ENCODE measurements at regions not wholly inside any gene's neighbourhood (a gene's known extent, or its start where the extent isn't known, plus 50 kb on each side); places are given as distances from the start of the nearest gene placed in this dataset.

DNA sequence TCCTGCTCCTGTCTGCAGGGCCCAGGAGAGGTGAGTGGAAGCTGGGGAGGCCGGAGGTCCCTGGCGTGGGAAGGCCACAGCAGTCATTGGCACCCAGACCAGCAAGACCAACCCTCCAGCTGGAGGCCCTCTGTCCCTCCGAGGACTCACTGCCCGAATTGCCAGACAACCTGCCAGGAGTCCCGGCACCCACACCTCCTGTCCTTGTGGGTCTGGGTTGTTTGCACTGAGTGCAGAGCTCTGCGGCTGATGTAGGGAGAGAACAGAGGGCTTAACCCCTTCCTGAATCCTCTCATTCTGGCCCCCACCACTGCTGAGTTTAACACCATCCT lies 204.9 kb downstream of the KIF26A start:
- no CpG with 5 or more reads among the region's 6 CpGs for WGBS (ENCODE audit: insufficient coverage)
- DNase-seq, result no peak
- Histone ChIP-seq H3K27ac (ENCODE audit: low read length) (no peak overlapping the region), H3K9me3 (replicated peaks; ENCODE audit: control insufficient read depth, low read depth, low read length) (peaks cover 4% of the 10 kb centered on the region), H3K36me3 (ENCODE audit: control insufficient read depth, insufficient read depth, low read length) (no peaks in the 10 kb centered on the region), H3K4me1 (ENCODE audit: control insufficient read depth, insufficient read depth, low read length) (peaks cover 8% of the 10 kb centered on the region), H3K4me3 (ENCODE audit: low read length) (no peak overlapping the region), H3K27me3 (ENCODE audit: control insufficient read depth, insufficient read depth, low read length) (peaks cover 4% of the 10 kb centered on the region)

DNA sequence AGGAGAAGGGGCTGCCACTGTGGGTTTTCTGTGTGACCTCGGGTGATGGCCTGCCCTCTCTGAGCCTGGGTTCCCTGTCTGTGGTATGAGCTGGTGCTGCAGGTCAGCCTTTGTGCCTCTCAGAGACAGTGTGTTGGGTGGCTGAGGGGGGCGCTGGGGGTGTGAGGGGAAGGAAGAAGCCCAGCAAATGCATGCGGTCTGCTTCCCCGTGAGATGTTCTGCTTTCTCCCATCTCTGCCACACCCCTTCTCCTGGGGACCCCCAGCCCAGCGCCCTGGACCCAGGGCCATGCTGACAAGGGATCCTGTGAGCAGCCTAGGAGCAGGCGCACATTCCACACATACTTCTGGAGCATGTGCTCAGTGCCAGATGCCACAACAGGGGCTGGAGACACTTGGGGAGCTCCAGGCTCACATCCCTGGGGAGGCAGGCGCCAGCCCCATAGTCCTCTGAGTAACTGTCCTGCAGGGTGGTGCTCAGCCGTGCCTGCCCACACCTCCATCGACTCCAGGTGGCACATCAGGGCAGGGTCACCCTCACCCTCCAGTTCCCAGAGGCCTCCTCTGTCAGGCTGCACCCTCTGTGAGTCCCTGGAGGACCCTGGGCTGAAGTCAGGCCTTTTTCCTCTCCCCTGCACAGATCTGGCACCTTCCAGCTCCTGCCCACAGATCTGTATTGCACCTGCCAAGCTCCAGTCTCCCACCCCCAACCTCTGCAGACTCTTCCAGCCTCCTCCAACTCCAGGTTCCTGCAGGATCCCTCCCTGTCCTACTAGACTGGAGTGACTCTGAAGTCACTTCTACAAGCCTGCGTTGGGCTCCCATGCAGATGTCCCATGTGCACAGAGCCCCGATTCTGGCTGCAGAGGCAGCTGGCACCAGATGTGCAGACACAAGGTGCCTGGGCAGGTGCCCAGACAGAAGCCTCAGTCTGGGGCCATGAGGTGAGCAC lies 205.6 kb downstream of the KIF26A start:
- 58% methylated on average over 10 of the region's 11 CpGs for WGBS (ENCODE audit: insufficient coverage)
- H3K4me1 ChIP-seq (ENCODE audit: control insufficient read depth, insufficient read depth, low read length), result peaks cover 8% of the 10 kb centered on the region

DNA sequence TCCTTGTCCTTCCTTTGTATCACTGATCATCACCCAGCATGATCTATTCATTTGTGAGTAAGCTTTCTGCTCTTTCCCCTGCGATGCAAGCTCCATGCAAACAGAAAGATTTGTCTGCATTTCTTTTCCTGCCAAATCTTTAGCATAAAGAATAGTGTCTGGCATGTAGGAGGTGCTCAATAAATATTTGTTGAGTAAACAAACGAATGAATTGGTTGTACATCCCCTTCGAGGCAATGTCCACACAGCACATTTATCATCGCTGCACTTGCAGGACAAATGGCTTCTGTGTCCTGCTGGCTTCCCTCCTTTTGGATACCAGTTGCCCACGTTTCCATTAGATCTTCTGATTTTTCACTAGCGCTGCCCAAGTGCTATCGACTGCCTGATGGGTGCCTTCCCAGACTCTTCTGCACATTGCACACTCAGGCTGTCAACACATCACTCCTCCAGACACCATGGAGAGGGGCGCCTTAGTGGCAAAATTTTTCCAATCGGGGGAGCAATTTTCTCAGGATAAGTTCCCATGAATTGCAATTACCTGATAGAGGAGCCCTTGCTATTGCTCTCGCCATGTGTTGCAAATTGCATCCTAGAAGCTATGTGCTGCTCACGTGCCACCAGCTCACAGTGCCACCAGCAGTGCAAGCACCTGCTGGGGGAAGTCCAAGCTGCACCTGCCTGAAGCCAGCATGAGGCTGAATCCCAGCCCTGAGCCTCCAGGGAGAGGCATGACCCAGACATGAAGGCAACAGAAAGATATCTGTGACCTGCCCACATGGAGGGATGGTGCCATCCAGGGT lies 206.6 kb downstream of the KIF26A start:
- H3K4me1 ChIP-seq (ENCODE audit: control insufficient read depth, insufficient read depth, low read length), result peaks cover 13% of the 10 kb centered on the region
- H3K36me3 ChIP-seq (ENCODE audit: control insufficient read depth, insufficient read depth, low read length), result no peaks in the 10 kb centered on the region
- 73% methylated on average over 10 of the region's 11 CpGs for WGBS (ENCODE audit: insufficient coverage)
- no peak for DNase-seq
- H3K9me3 ChIP-seq (replicated peaks; ENCODE audit: control insufficient read depth, low read depth, low read length), result no peaks in the 10 kb centered on the region
- no peak overlapping the region for H3K4me3 ChIP-seq (ENCODE audit: low read length)
- peaks cover 4% of the 10 kb centered on the region for H3K27me3 ChIP-seq (ENCODE audit: control insufficient read depth, insufficient read depth, low read length)
- H3K27ac ChIP-seq (ENCODE audit: low read length), result no peak overlapping the region

More for the DNA sequence above, 205.6 kb downstream of the KIF26A start:
- H3K36me3 ChIP-seq (ENCODE audit: control insufficient read depth, insufficient read depth, low read length), result no peaks in the 10 kb centered on the region
- no peak overlapping the region for H3K4me3 ChIP-seq (ENCODE audit: low read length)
- no peak overlapping the region for H3K27ac ChIP-seq (ENCODE audit: low read length)
- peaks cover 4% of the 10 kb centered on the region for H3K27me3 ChIP-seq (ENCODE audit: control insufficient read depth, insufficient read depth, low read length)
- H3K9me3 ChIP-seq (replicated peaks; ENCODE audit: control insufficient read depth, low read depth, low read length), result no peaks in the 10 kb centered on the region
- no peak for DNase-seq

DNA sequence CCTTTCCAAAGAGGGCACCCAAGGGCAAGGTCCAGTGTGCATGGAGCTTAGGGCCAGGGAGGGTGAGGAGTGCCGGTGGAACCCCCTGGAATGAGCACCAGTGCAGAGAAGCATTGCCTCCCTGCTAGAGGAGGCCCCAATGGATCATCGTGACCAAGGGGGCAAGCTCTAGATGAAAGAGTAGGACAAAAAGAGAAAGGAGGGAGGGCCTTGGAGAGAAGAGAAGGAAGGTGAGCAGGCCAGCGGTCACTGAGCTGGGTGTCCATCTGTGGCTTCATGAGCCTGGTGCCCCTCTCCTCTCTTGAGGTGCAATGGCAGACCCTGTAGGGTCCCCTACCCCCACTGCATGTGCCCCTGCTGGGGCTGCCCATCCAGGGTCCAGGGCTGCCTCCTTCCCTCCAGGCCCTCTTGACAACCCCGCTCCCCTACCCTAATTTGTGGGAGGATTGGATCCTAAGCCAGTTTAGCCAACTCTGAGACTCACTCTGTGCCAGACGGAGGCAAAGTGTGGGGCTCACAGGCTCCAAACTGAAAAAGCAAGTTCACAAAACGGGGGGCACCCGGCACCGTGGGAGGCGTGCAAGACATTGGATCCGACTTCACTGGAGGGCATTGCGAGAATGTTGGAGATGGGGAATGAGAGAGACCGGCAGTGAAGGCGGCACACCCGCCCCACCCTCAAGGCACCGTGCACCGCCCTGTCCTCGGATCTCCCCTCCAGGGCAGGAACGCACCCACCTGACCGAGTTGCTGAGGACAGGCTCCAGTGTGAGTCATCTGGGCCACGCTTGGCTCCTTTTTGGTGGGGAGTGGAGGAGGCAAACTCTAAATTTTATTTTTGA lies 207.5 kb downstream of the KIF26A start:
- no peaks in the 10 kb centered on the region for H3K9me3 ChIP-seq (replicated peaks; ENCODE audit: control insufficient read depth, low read depth, low read length)
- peaks cover 22% of the 10 kb centered on the region for H3K4me1 ChIP-seq (ENCODE audit: control insufficient read depth, insufficient read depth, low read length)
- 89% methylated on average over 18 of the region's 20 CpGs for WGBS (ENCODE audit: insufficient coverage)
- H3K27ac ChIP-seq (ENCODE audit: low read length), result no peak overlapping the region
- H3K27me3 ChIP-seq (ENCODE audit: control insufficient read depth, insufficient read depth, low read length), result peaks cover 4% of the 10 kb centered on the region
- DNase-seq, result no peak
- H3K36me3 ChIP-seq (ENCODE audit: control insufficient read depth, insufficient read depth, low read length), result no peaks in the 10 kb centered on the region
- H3K4me3 ChIP-seq (ENCODE audit: low read length), result no peak overlapping the region

DNA sequence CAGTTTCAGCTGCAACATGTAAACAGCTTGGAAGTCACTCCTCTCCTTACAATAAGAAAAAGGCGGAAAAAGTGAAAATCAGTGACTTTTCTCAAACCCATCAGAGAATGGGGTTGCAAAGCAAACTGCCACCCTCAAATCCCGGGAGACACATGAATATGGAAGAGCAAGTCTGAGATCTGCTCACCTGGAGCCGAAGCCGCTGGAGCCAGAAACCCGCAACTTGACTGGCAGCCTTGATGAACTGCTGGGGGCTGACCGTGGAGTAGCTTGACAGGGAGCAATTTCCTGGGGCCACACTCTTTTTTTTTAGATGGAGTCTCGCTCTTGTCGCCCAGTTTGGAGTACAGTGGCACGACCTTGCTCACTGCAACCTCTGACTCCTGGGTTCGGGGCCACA lies 208.2 kb downstream of the KIF26A start:
- Histone ChIP-seq H3K9me3 (replicated peaks; ENCODE audit: control insufficient read depth, low read depth, low read length) (no peaks in the 10 kb centered on the region), H3K4me3 (ENCODE audit: low read length) (no peak overlapping the region), H3K27me3 (ENCODE audit: control insufficient read depth, insufficient read depth, low read length) (peaks cover 4% of the 10 kb centered on the region), H3K27ac (ENCODE audit: low read length) (no peak overlapping the region), H3K4me1 (ENCODE audit: control insufficient read depth, insufficient read depth, low read length) (peaks cover 22% of the 10 kb centered on the region), H3K36me3 (ENCODE audit: control insufficient read depth, insufficient read depth, low read length) (no peaks in the 10 kb centered on the region)
- DNase-seq, result no peak
- WGBS (ENCODE audit: insufficient coverage), result 75% methylated on average over 9 of the region's 10 CpGs

DNA sequence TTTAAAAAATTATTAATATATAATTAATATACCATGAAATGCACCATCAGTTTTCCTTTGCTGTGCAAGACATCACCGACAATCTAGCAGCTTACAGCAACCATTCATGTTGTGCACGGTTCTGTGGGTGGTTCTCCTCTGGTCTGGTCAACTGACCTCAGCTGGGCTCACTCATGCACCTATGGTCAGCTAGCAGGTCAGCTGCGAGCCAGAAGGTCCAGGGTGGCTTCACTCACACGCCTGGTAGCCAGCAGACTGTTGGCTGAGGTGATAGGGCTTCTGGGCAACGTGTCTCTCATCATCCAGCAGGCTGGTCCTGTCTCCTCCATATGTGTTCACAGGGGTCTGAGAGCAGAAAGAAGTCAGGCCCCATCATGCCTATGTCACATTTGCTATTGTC lies 210.4 kb downstream of the KIF26A start:
- Histone ChIP-seq H3K27me3 (ENCODE audit: control insufficient read depth, insufficient read depth, low read length) (peaks cover 4% of the 10 kb centered on the region), H3K27ac (ENCODE audit: low read length) (no peak overlapping the region), H3K9me3 (replicated peaks; ENCODE audit: control insufficient read depth, low read depth, low read length) (peaks cover 10% of the 10 kb centered on the region), H3K36me3 (ENCODE audit: control insufficient read depth, insufficient read depth, low read length) (no peaks in the 10 kb centered on the region), H3K4me3 (ENCODE audit: low read length) (no peak overlapping the region), H3K4me1 (ENCODE audit: control insufficient read depth, insufficient read depth, low read length) (peaks cover 17% of the 10 kb centered on the region)
- DNase-seq, result no peak
- WGBS (ENCODE audit: insufficient coverage), result 87% methylated on average over 3 of the region's 5 CpGs

DNA sequence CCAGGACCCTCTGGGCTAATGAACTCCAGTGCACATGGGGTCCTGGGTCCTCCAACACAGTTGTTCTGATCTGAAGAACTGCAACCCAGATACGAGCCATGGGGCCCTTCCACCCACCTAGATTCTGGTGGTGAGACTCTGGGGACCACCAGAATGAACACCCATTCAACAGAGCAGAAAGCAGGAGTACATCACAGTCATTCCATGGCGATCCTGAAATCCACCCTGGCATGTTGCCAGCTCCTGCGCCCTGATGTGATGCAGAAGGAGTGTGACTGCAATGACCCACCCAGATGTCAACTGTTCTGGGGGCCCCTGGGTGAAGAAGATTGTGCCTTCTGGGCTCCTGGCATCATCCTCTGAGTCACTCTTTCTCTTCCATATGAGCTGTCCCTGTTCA lies 211.6 kb downstream of the KIF26A start:
- H3K4me3 ChIP-seq (ENCODE audit: low read length), result no peak overlapping the region
- 75% methylated on average over 1 of the region's 3 CpGs for WGBS (ENCODE audit: insufficient coverage)
- H3K9me3 ChIP-seq (replicated peaks; ENCODE audit: control insufficient read depth, low read depth, low read length), result peaks cover 10% of the 10 kb centered on the region
- peaks cover 26% of the 10 kb centered on the region for H3K4me1 ChIP-seq (ENCODE audit: control insufficient read depth, insufficient read depth, low read length)
- DNase-seq, result no peak
- peak overlapping the region; percentile 59 for H3K27ac ChIP-seq (ENCODE audit: low read length)
- H3K36me3 ChIP-seq (ENCODE audit: control insufficient read depth, insufficient read depth, low read length), result no peaks in the 10 kb centered on the region
- peaks cover 4% of the 10 kb centered on the region for H3K27me3 ChIP-seq (ENCODE audit: control insufficient read depth, insufficient read depth, low read length)

DNA sequence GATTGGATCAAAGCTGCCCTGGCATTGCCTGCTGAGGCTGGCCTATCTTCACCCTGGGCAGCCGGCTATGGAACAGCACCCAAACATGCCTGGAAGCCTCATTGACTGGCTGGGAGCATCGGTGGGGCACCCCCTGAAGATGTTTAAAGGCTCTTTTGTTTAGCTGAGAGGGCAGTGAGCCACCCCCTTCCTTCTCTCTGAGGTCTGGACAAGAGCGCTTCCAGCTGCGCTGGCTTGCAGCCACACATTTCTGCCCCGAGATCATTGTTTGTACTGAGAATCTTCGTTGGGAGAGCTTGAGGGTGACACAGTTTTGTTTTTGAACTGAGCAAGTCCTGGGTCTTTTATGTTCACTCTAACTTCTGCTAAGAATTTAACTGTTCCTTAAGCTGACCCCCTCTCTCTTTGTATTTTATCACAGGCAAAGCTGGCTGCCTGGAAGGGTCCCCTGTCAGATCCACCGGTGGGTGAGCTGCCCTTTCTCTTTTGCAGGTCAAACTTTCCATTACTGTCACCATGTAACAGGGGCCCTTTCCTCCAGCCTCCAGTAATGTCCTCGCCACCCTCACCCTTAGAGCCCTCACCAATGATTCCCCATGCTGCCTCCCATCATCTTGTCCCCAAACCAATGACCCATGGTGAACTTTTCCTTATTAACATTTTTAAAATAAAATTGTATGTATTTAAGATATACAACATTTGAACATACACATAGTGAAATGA lies 212.2 kb downstream of the KIF26A start:
- 18% methylated on average over 5 of the region's 8 CpGs for WGBS (ENCODE audit: insufficient coverage)
- Histone ChIP-seq H3K36me3 (ENCODE audit: control insufficient read depth, insufficient read depth, low read length) (no peaks in the 10 kb centered on the region), H3K27ac (ENCODE audit: low read length) (peak overlapping the region; percentile 59), H3K4me1 (ENCODE audit: control insufficient read depth, insufficient read depth, low read length) (peaks cover 32% of the 10 kb centered on the region), H3K27me3 (ENCODE audit: control insufficient read depth, insufficient read depth, low read length) (peaks cover 2% of the 10 kb centered on the region), H3K4me3 (ENCODE audit: low read length) (no peak overlapping the region), H3K9me3 (replicated peaks; ENCODE audit: control insufficient read depth, low read depth, low read length) (peaks cover 10% of the 10 kb centered on the region)
- DNase-seq, result peak; percentile 85

DNA sequence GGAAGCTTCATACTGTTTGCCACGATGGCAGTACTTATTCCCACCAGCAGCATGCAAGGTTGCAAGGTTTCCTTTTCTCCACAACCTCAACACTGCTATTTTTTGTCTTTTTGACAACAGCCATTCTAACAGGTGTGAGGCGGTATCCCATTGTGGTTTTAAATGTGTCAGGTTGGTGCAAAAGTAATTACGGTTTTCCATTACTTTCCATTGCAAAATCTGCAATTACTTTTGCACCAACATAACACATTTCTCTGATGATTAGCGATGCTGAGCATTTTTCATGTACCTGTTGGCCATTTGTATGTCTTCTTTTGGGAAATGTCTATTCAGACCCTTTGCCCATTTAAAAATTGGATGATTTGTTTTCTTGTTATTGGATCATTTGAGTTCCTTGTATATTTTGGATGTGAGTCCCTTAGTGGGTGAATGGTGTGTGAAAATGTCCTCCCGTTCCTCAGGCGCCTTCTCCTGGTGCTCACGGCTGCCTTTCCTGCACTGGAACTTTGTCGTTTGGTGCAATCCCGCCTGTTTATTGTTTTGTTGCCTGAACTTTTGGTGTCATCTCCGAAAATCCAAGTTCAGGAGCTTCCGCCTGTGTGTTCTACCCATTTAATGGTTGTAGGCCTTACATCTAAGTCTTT lies 213.6 kb downstream of the KIF26A start:
- Histone ChIP-seq H3K36me3 (ENCODE audit: control insufficient read depth, insufficient read depth, low read length) (no peaks in the 10 kb centered on the region), H3K27me3 (ENCODE audit: control insufficient read depth, insufficient read depth, low read length) (no peaks in the 10 kb centered on the region), H3K4me3 (ENCODE audit: low read length) (no peak overlapping the region), H3K9me3 (replicated peaks; ENCODE audit: control insufficient read depth, low read depth, low read length) (peaks cover 10% of the 10 kb centered on the region), H3K27ac (ENCODE audit: low read length) (no peak overlapping the region), H3K4me1 (ENCODE audit: control insufficient read depth, insufficient read depth, low read length) (peaks cover 46% of the 10 kb centered on the region)
- DNase-seq, result no peak
- 72% methylated on average over 2 of the region's 11 CpGs for WGBS (ENCODE audit: insufficient coverage)

All from muscle of leg (tissue), 3 donors.